HUES64 (cell line): ENCODE measurements at regions not wholly inside any gene's neighbourhood (a gene's known extent, or its start where the extent isn't known, plus 50 kb on each side); places are given as distances from the start of the nearest gene placed in this dataset.

Experiments
- H3K27ac ChIP-seq: 2 replicates; pipeline ENCODE4 v1.7.0; 2013; ENCODE audit warnings: low read depth, low read length, inconsistent platforms
- H3K27me3 ChIP-seq: 2 replicates; pipeline ENCODE4 v1.6.1; 2013; ENCODE audit warnings: mild to moderate bottlenecking, low read length; ENCODE audit not compliant: insufficient read depth
- H3K36me3 ChIP-seq: 2 replicates; pipeline ENCODE4 v1.6.1; 2013; ENCODE audit warnings: mild to moderate bottlenecking, low read length; ENCODE audit not compliant: insufficient read depth
- H3K4me1 ChIP-seq: 2 replicates; pipeline ENCODE4 v1.6.1; 2013; ENCODE audit warnings: mild to moderate bottlenecking, low read length, moderate library complexity; ENCODE audit not compliant: insufficient read depth
- H3K4me3 ChIP-seq: 2 replicates; pipeline ENCODE4 v1.5.1; 2013; ENCODE audit warnings: mild to moderate bottlenecking, low read length, moderate library complexity
- H3K9ac ChIP-seq: 2 replicates; pipeline ENCODE4 v1.6.1; 2013; ENCODE audit warnings: mild to moderate bottlenecking, low read depth, low read length
- H3K9me3 ChIP-seq: 2 replicates; pipeline ENCODE4 v1.6.1; 2013; ENCODE audit warnings: low read depth, low read length; ENCODE audit not compliant: insufficient read depth
- WGBS: fragments of 150-250, 120-280 bp; methylation state at CpG from one replicate; pipeline ENCODE4 v1.1.7; 2013; ENCODE audit warnings: missing lambda C conversion rate; 5-methylcytosine and 5-hydroxymethylcytosine counted together

- no peak overlapping the region for H3K9ac ChIP-seq
- H3K36me3 ChIP-seq, result no peaks in the 10 kb centered on the region
- H3K27ac ChIP-seq, result no peak overlapping the region
- H3K9me3 ChIP-seq, result peaks cover 4% of the 10 kb centered on the region; the same call in 1 of the 2 replicates
- no peaks in the 10 kb centered on the region for H3K27me3 ChIP-seq
- whole genome bisulfite sequencing, result no CpG with 5 or more reads among the region's 1 CpG
- no peaks in the 10 kb centered on the region for H3K4me1 ChIP-seq
- H3K4me3 ChIP-seq, result no peak overlapping the region
Observed at GRCh38 chr7:26522633-26523032, 231.0 kb downstream of the SNX10 start.

DNA sequence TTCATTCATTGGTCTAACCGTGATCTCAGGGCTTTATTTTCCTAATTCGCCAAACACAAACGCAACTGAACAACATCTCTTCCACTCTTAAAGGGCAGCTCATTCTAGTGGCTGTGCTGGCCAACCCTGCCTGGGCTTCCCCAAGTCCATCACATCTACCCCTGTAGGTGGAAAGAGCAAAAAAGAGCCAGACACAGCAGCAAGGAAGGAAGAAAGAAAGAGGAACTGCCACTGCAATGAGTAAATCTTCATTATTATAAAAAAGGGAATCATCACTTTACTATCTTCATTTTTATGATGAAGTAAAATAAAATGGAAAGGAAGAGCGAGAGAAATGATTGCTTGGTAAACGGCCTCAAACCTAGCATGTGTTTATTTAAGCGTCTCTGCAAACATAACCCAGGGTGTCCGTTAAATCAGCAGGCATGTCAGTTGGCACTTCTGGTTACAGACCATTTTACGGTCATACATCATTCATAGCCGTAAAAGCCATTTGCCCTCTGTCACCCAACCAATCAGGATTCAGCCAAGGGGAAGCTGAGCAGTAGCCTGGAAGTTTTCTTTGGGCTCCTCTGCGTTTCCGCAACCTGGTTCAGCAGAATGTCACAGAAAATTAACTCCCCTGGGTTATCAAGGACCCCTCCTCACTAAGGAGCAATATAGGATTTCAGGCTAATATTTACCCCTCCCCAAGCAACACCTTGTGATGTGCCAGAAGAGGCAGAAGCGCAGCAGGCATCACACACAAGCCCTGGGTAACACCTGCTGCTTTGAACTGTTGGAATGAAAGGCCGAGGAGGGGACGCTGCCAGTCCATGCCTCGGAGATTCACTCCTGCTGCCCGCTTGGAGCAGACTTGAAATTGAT, 234.0 kb downstream of the SNX10 start:
- Histone ChIP-seq H3K36me3 (no peaks in the 10 kb centered on the region), H3K27me3 (no peaks in the 10 kb centered on the region), H3K4me1 (no peaks in the 10 kb centered on the region), H3K27ac (no peak overlapping the region), H3K9me3 (peaks cover 4% of the 10 kb centered on the region; the same call in 1 of the 2 replicates), H3K9ac (no peak overlapping the region), H3K4me3 (no peak overlapping the region)
- 92% methylated on average over 16 of the region's 16 CpGs for WGBS

DNA sequence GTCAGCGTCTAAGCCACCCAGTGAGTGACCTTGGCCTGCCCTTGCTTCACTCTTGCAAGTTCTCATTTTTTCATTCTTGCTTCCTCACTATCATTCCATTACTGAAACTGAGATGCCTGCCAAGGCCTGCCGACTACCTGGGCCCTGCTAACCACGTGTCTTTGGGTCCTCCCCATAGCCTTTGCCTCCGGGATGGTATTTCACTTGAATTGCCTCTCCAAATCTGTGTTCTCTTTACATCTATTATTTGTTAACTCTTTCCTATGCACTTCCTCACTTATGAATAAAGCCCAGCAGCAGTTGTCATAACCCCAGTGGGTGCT, 234.6 kb downstream of the SNX10 start:
- 87% methylated on average over 4 of the region's 4 CpGs for WGBS
- no peaks in the 10 kb centered on the region for H3K36me3 ChIP-seq
- no peak overlapping the region for H3K9ac ChIP-seq
- H3K27me3 ChIP-seq, result no peaks in the 10 kb centered on the region
- no peak overlapping the region for H3K4me3 ChIP-seq
- H3K27ac ChIP-seq, result no peak overlapping the region
- peaks cover 4% of the 10 kb centered on the region; the same call in 1 of the 2 replicates for H3K9me3 ChIP-seq
- H3K4me1 ChIP-seq, result no peaks in the 10 kb centered on the region

DNA sequence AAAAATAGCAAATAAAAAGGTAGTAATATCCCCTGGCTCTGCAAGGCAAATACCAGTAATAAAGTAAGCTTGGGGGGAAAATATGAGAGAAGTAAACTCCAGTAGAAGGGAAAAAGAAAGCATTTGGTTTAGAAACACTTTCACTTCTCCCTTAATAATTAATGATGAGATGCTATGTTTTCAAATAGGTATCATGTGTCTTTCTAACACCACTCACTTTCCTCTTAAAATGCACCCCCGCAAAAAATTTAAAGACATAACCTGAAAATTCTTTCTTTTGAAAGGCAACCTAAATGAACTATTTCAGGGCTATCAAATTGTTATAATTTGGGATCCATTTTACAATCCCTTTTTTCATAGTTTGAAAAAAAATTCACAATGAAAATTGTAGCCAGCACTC, 240.3 kb downstream of the SNX10 start:
- 88% methylated on average over 1 of the region's 1 CpG for WGBS
- H3K4me3 ChIP-seq, result no peak overlapping the region
- no peaks in the 10 kb centered on the region for H3K9me3 ChIP-seq
- no peaks in the 10 kb centered on the region for H3K4me1 ChIP-seq
- H3K36me3 ChIP-seq, result no peaks in the 10 kb centered on the region
- no peaks in the 10 kb centered on the region for H3K27me3 ChIP-seq
- no peak overlapping the region for H3K9ac ChIP-seq
- H3K27ac ChIP-seq, result no peak overlapping the region

DNA sequence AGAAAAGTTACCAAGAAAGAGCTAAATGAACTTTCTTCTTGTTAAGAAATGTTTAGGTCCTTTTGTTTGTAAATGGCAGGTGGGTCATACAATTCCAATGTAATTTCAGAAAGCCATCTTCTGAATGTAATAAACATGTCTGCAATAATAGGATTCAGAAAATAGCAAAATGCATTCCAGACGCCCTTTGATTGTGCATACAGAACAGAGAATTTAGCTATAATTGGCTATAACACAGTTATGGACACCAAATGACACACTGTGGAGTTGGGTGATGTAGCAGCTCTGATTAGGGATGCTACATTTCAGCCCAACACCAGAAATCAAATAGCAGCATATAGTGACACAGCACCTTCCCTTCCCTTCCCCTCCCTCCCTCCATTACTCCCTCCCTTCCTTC, 240.8 kb downstream of the SNX10 start:
- no CpG with 5 or more reads among the region's 1 CpG for WGBS
- Histone ChIP-seq H3K4me1 (no peaks in the 10 kb centered on the region), H3K36me3 (no peaks in the 10 kb centered on the region), H3K27ac (no peak overlapping the region), H3K9ac (no peak overlapping the region), H3K9me3 (no peaks in the 10 kb centered on the region), H3K27me3 (no peaks in the 10 kb centered on the region), H3K4me3 (no peak overlapping the region)

DNA sequence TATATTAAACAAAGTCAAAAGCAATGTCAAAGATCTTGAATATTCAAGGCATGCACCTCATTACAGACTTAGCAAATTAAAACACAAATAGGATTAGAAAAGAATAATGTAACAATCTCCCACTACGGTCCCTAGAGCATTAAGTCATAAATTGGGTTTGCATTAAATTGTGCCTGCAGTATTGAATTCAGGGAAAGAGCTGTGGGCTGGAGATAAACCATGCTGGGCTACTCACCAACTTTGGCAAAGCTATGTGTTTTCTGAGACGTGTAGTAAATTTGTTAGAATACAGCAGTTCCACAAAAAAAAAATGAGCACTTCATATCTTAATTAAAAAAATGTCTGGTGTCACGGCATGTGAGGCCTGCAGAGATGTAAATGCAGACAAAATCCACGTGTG, 241.6 kb downstream of the SNX10 start:
- Histone ChIP-seq H3K4me3 (no peak overlapping the region), H3K9ac (no peak overlapping the region), H3K27ac (no peak overlapping the region), H3K36me3 (no peaks in the 10 kb centered on the region), H3K27me3 (no peaks in the 10 kb centered on the region), H3K9me3 (no peaks in the 10 kb centered on the region), H3K4me1 (no peaks in the 10 kb centered on the region)
- whole genome bisulfite sequencing, result 92% methylated on average over 4 of the region's 4 CpGs

DNA sequence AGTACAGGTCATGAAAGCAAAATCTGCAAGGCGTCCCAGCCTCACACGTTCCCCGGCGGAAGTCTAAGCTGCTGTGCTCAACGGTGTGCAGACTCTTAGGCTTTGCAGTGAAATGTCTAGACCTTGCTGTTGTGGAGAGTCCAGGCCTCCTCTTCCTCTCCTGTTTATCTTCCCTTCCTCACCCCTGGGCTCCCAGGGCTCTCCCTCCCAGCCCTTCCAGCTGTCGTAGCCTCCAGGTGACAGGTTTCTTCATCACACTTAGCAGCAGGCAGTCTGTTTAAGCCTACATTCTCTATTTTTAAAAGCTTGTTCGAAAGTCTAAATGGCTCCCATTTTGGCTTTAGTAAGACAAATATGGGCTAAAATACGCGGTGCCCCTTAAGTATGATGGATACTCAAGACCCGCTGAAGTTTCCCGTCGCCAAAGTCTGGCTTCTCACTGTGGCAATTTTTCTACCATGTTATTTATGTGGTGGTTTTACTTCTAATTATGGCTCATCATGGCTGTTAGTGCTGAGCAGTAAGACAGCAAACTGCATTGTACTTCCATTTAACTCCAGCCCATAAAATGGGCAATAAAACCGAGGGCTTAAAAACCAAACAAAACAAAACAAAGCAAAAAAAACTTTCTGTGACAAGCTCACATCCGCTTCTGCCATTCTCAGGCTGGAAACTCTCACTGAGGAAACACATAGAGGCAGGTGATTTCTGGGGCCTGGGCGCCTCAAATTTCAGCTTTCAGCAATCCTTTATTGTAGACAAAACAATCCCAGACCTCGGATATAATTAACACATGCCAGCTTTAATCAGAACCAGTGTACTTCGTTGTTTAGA, 243.2 kb downstream of the SNX10 start:
- H3K9me3 ChIP-seq, result no peaks in the 10 kb centered on the region
- no peaks in the 10 kb centered on the region for H3K4me1 ChIP-seq
- 92% methylated on average over 17 of the region's 17 CpGs for WGBS
- H3K9ac ChIP-seq, result no peak overlapping the region; the same call in 1 of the 2 replicates
- H3K27me3 ChIP-seq, result no peaks in the 10 kb centered on the region
- no peak overlapping the region for H3K27ac ChIP-seq
- no peak overlapping the region for H3K4me3 ChIP-seq
- H3K36me3 ChIP-seq, result no peaks in the 10 kb centered on the region

DNA sequence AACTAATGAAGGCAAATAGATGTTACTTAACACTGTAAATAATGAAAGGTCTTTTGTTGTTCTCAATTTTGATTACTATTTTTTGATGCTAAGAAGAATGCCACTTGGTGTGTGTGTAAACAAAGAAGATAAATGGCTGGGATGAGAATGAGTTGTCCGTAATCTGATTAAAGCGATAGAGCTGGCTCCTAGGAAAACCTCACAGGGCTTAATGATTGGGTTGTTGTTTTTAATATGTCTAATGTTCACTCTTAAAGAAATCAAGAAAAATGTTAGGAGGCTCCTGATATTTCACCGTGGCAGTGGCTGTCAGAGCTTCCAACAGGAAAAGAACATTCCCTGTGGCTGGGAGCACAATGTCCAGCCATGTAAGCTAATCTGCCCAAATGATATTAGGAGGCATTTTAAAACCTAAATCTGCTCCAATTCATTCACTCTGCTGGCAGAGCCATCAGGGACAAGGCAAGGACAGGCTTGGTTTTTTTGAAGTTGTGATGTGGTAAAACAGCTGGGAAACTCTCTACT, 243.9 kb downstream of the SNX10 start:
- WGBS, result 87% methylated on average over 3 of the region's 3 CpGs
- Histone ChIP-seq H3K4me1 (no peaks in the 10 kb centered on the region), H3K4me3 (no peak overlapping the region), H3K9me3 (no peaks in the 10 kb centered on the region), H3K9ac (no peak overlapping the region), H3K36me3 (no peaks in the 10 kb centered on the region), H3K27ac (no peak overlapping the region), H3K27me3 (no peaks in the 10 kb centered on the region)

- Histone ChIP-seq H3K27ac (no peak overlapping the region), H3K9ac (no peak overlapping the region), H3K9me3 (no peaks in the 10 kb centered on the region), H3K4me1 (no peaks in the 10 kb centered on the region), H3K4me3 (no peak overlapping the region), H3K36me3 (no peaks in the 10 kb centered on the region), H3K27me3 (no peaks in the 10 kb centered on the region)
- WGBS, result 92% methylated on average over 7 of the region's 7 CpGs
Observed at GRCh38 chr7:26538216-26538615, 246.6 kb downstream of the SNX10 start.

DNA sequence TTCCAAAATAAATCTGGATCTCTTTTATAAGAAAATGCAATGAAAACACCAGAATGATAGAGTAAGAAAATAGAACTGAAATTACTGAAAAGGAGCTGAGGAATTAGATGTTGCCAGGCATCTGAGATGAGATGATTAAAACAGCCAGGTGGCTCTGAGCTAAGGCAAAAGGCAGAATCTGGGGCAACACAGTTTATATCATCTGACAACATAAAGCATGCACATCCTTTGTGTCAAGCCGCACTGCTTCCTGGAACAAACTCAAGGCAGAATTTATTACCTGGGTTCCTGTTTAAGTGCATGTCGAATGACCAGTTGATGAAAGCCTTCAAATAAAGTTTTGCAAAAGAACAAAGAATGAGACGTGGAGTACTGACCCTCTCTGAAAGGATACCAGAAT, 247.0 kb downstream of the SNX10 start:
- Histone ChIP-seq H3K9me3 (no peaks in the 10 kb centered on the region), H3K36me3 (no peaks in the 10 kb centered on the region), H3K4me1 (no peaks in the 10 kb centered on the region), H3K27ac (no peak overlapping the region), H3K27me3 (no peaks in the 10 kb centered on the region), H3K9ac (no peak overlapping the region), H3K4me3 (no peak overlapping the region)
- 97% methylated on average over 3 of the region's 3 CpGs for WGBS

GRCh38 chr7:26543340-26543739, 251.7 kb downstream of the SNX10 start:
- H3K4me1 ChIP-seq, result no peaks in the 10 kb centered on the region
- 89% methylated on average over 9 of the region's 10 CpGs for WGBS
- H3K27me3 ChIP-seq, result no peaks in the 10 kb centered on the region
- no peak overlapping the region for H3K9ac ChIP-seq
- H3K4me3 ChIP-seq, result no peak overlapping the region
- no peaks in the 10 kb centered on the region for H3K36me3 ChIP-seq
- H3K9me3 ChIP-seq, result no peaks in the 10 kb centered on the region
- no peak overlapping the region for H3K27ac ChIP-seq
